ENCODE measurements at regions not wholly inside any gene's neighbourhood (a gene's known extent, or its start where the extent isn't known, plus 50 kb on each side); places are given as distances from the start of the nearest gene placed in this dataset.

GRCh38 chr9:129341171-129341986 is 163.3 kb upstream of the IER5L start:
- TF ChIP-seq CTCF (IDR thresholded peaks at IDR 0.05), result no peak
- no peak for TF ChIP-seq EP300 (IDR thresholded peaks at IDR 0.05)
